Lung (tissue), 11 donors: ENCODE measurements at regions not wholly inside any gene's neighbourhood (a gene's known extent, or its start where the extent isn't known, plus 50 kb on each side); places are given as distances from the start of the nearest gene placed in this dataset.

ENCODE experiments used
- ATAC-seq: fragments of 200-7000 bp; cut with Tn5 transposase; one replicate; pipeline ENCODE4 v1.9.1; 2020; ENCODE audit warnings: moderate number of reproducible peaks; ENCODE audit not compliant: insufficient read depth, low FRiP score
- DNase-seq, 3 donors: peaks; one replicate each; pipeline ENCODE4 v3.0.0-alpha.2; 2013 to 2017
- H3K27ac ChIP-seq, 2 donors: one replicate each; pipeline ENCODE4 v1.5.1; 2013; ENCODE audit warnings: mild to moderate bottlenecking in 2 of 2, moderate library complexity in 2 of 2, control low read depth in 1 of 2, inconsistent platforms in 1 of 2, low read depth in 1 of 2, low read length in 1 of 2
- H3K27me3 ChIP-seq, 3 donors: one replicate each; pipeline ENCODE4 v1.5.1; 2013; ENCODE audit warnings: low read length in 2 of 3; ENCODE audit not compliant: control insufficient read depth in 3 of 3, insufficient read depth in 3 of 3
- H3K36me3 ChIP-seq, 4 donors: one replicate each; pipeline ENCODE4 v1.5.1; 2013; ENCODE audit warnings: low read length in 4 of 4, mild to moderate bottlenecking in 1 of 4, moderate library complexity in 1 of 4; ENCODE audit not compliant: control insufficient read depth in 4 of 4, insufficient read depth in 4 of 4
- H3K4me1 ChIP-seq, 5 donors: one replicate each; pipeline ENCODE4 v1.5.1; 2013; ENCODE audit warnings: low read length in 5 of 5, mild to moderate bottlenecking in 2 of 5, moderate library complexity in 1 of 5; ENCODE audit not compliant: control insufficient read depth in 5 of 5, insufficient read depth in 5 of 5
- H3K4me3 ChIP-seq: one replicate; pipeline ENCODE4 v1.5.1; 2013; ENCODE audit warnings: mild to moderate bottlenecking, control low read depth, moderate library complexity
- H3K9ac ChIP-seq, 2 donors: one replicate each; pipeline ENCODE4 v1.5.1; 2013; ENCODE audit warnings: low read length in 2 of 2, control low read depth in 1 of 2; ENCODE audit not compliant: insufficient read depth in 1 of 2
- H3K9me3 ChIP-seq, 4 donors: one replicate each; pipeline ENCODE4 v1.5.1; 2013; ENCODE audit warnings: low read length in 3 of 4, mild to moderate bottlenecking in 1 of 4, moderate library complexity in 1 of 4; ENCODE audit not compliant: control insufficient read depth in 4 of 4, insufficient read depth in 3 of 4
- WGBS, 2 donors: extraction: QIAGEN DNeasy Blood & Tissue Kit; methylation state at CpG; one replicate each; pipeline ENCODE4 v1.1.7; 2013; 5-methylcytosine and 5-hydroxymethylcytosine counted together
- TF ChIP-seq, protein P1 (sequence below): IDR thresholded peaks from 2 replicates; pipeline ENCODE4 v1.5.1; 2012; ENCODE audit warnings: mild to moderate bottlenecking; ENCODE audit errors: control extremely low read depth, extremely low read depth
- donor health status: control.
- donor health status: control.
- donor health status: Bipolar disorder and iron deficiency.
- donor health status: healthy.
- donor health status: DM: yes; HTN: yes; CAD: no.

DNA sequence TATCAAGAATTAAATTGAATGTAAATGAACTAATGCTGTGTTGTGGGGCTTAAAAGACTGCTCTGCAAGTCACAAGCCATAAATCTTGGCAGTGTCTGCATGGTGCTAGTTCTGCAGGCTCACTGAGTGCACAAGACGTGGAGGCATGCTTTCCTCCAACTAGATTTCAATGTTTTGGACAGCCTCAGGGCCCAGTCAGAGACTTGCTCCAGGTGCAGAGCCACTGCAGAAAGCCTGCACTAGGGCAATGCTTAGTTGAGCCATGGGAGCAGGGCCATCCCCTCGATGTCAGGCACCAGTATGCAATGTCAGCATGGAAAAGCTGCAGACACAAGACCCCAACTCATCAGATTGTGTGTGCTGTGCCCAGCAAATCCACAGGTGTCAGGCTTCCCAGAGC lies 234.5 kb upstream of the CDIN1 start:
- no peak overlapping the region for H3K27ac ChIP-seq
- no peaks in the 10 kb centered on the region for H3K36me3 ChIP-seq
- no peaks in the 10 kb centered on the region for H3K9me3 ChIP-seq
- H3K4me1 ChIP-seq: peaks cover 0 to 3% (median 0%) of the 10 kb centered on the region in 5 donors
- DNase-seq: peak in 2 of 3 donors; percentile 25 to 56
- H3K9ac ChIP-seq: no peak overlapping the region
- TF ChIP-seq, protein P1, sequence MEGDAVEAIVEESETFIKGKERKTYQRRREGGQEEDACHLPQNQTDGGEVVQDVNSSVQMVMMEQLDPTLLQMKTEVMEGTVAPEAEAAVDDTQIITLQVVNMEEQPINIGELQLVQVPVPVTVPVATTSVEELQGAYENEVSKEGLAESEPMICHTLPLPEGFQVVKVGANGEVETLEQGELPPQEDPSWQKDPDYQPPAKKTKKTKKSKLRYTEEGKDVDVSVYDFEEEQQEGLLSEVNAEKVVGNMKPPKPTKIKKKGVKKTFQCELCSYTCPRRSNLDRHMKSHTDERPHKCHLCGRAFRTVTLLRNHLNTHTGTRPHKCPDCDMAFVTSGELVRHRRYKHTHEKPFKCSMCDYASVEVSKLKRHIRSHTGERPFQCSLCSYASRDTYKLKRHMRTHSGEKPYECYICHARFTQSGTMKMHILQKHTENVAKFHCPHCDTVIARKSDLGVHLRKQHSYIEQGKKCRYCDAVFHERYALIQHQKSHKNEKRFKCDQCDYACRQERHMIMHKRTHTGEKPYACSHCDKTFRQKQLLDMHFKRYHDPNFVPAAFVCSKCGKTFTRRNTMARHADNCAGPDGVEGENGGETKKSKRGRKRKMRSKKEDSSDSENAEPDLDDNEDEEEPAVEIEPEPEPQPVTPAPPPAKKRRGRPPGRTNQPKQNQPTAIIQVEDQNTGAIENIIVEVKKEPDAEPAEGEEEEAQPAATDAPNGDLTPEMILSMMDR: no peak
- no peaks in the 10 kb centered on the region for H3K27me3 ChIP-seq
- 67 to 71% methylated on average over 2 of the region's 2 CpGs for WGBS, 2 donors
- no peak for ATAC-seq
- no peak overlapping the region for H3K4me3 ChIP-seq

DNA sequence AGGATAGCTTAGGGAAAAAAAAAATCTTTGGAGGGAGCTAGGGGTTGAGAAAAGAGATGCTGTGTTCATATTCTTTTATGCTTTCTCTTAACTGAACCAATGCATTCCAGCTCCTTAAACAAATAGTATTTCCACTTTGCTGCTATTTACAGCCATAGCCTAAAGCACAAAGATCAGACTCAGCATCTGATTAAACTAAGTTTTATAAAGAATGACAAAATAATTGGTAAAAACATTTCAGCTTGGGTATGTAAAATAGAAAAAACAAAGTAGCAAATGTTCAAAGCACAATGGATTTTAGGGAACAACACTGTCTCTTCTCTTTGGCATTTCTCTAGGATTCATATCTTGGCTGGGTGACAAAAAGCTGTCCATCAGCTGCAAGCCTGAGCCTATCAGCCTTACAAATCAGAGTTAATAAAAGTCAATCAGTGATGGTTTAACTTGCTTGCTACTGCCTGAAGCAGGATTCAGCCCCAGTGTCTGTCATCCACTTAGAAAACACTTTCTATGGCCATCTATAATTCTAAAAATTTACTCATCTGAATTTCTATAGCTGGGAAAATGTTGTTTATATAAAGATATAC lies 232.1 kb upstream of the CDIN1 start:
- Histone ChIP-seq H3K36me3 (no peaks in the 10 kb centered on the region), H3K9me3 (no peaks in the 10 kb centered on the region), H3K4me3 (no peak overlapping the region), H3K4me1 (peaks cover 0 to 3% (median 0%) of the 10 kb centered on the region in 5 donors), H3K9ac (no peak overlapping the region), H3K27ac (no peak overlapping the region), H3K27me3 (no peaks in the 10 kb centered on the region)
- TF ChIP-seq, protein P1: no peak
- ATAC-seq: no peak
- no peak for DNase-seq

DNA sequence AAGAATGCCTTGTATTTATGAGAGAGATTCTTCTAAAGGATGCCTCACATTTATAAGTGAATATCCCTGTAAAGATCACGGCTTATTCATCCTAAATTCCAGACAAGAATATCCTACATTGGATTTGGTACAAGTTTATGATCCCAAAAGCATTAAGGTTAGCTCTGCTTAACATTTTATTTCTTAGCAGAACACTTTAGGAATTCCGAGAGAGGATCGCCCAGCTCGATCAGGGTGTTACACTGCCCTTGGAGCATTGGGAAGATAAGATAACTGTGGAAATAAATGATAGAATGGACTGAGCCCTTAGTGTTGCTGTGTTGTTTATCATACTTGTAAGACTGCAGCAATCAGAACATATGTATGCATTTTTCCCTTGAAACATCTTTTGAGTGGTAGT lies 223.0 kb upstream of the CDIN1 start:
- Histone ChIP-seq H3K9ac (no peak overlapping the region), H3K4me3 (no peak overlapping the region), H3K27ac (no peak overlapping the region), H3K9me3 (no peaks in the 10 kb centered on the region), H3K27me3 (no peaks in the 10 kb centered on the region), H3K36me3 (no peaks in the 10 kb centered on the region), H3K4me1 (peaks cover 2 to 31% (median 6%) of the 10 kb centered on the region in 5 donors)
- DNase-seq (peak in 1 of 3 donors; percentile 38), ATAC-seq (no peak)
- TF ChIP-seq, protein P1: no peak
- 64 to 69% methylated on average over 4 of the region's 4 CpGs for WGBS, 2 donors
